Progenitor cell of endocrine pancreas (in vitro differentiated cells): ENCODE measurements at regions not wholly inside any gene's neighbourhood (a gene's known extent, or its start where the extent isn't known, plus 50 kb on each side); places are given as distances from the start of the nearest gene placed in this dataset.

ENCODE experiments used
- DNase-seq: peaks from one replicate; pipeline ENCODE4 v3.0.0; 2021; ENCODE audit warnings: low spot score; ENCODE audit not compliant: unreplicated experiment
- H3K27ac Mint-ChIP-seq: 2 replicates; pipeline ENCODE4 v1.8.0; 2021; ENCODE audit warnings: mild to moderate bottlenecking, moderate library complexity, mixed read lengths
- H3K27me3 Mint-ChIP-seq: 2 replicates; pipeline ENCODE4 v1.8.0; 2021; ENCODE audit warnings: mixed read lengths
- H3K36me3 Mint-ChIP-seq: 2 replicates; pipeline ENCODE4 v1.8.0; 2022; ENCODE audit warnings: mixed read lengths; ENCODE audit not compliant: insufficient read depth
- H3K4me1 Mint-ChIP-seq: 2 replicates; pipeline ENCODE4 v1.8.0; 2021; ENCODE audit warnings: low read depth, mixed read lengths
- H3K4me3 Mint-ChIP-seq: 2 replicates; pipeline ENCODE4 v1.8.0; 2021; ENCODE audit warnings: low read depth, mild to moderate bottlenecking, moderate library complexity, mixed read lengths
- H3K9me3 Mint-ChIP-seq: 2 replicates; pipeline ENCODE4 v1.8.0; 2021; ENCODE audit warnings: low read depth, mixed read lengths
- TF ChIP-seq, protein P1 (sequence below): fragments of 200-600 bp; sonication (generic); IDR thresholded peaks from one replicate; pipeline ENCODE4 v1.5.0; 2021; ENCODE audit warnings: antibody characterized with exemption, mild to moderate bottlenecking; ENCODE audit not compliant: unreplicated experiment

DNA sequence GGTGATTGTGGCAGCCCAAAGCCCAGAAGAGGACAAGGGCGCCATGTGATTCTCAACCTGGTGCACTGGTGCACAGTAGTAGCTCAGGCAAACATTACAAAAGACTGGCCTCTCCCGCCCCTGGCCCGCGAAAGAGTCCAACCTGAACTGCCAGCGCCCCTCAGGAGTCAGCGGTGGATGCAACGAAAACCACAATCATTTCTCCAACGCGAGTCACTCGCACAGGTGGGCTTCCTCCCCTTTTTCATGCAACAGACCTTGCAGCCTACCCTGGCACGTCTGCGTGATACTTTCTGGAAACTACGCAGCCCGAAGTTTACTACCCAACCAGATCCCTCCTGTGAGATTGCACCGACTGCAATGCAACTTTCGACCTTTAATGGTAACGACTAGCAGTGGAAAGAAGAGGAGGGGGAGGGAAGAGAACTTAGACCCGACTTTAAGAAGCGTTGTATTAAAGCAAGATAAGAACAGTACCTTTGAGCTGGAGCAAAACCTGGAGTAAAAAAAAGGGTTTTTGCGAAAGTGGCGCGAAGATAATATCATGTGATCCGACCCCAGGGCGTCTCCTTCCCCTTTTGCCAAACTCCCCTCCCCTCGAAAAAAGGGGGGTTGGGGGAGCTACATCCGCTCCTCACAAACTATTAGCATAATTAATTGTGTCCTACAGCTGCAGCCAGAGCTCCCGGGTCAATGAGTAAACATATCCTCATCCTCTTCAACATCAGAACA, 63.3 kb upstream of the CCDC160 start:
- Mint-ChIP-seq H3K9me3 (peaks cover 4% of the 10 kb centered on the region), H3K36me3 (peaks cover 2% of the 10 kb centered on the region), H3K4me1 (peaks cover 9% of the 10 kb centered on the region), H3K27me3 (peaks cover 3% of the 10 kb centered on the region), H3K27ac (peak overlapping the region; percentile 90), H3K4me3 (peak overlapping the region; percentile 84)
- TF ChIP-seq, protein P1, sequence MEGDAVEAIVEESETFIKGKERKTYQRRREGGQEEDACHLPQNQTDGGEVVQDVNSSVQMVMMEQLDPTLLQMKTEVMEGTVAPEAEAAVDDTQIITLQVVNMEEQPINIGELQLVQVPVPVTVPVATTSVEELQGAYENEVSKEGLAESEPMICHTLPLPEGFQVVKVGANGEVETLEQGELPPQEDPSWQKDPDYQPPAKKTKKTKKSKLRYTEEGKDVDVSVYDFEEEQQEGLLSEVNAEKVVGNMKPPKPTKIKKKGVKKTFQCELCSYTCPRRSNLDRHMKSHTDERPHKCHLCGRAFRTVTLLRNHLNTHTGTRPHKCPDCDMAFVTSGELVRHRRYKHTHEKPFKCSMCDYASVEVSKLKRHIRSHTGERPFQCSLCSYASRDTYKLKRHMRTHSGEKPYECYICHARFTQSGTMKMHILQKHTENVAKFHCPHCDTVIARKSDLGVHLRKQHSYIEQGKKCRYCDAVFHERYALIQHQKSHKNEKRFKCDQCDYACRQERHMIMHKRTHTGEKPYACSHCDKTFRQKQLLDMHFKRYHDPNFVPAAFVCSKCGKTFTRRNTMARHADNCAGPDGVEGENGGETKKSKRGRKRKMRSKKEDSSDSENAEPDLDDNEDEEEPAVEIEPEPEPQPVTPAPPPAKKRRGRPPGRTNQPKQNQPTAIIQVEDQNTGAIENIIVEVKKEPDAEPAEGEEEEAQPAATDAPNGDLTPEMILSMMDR: peak; percentile 9
- DNase-seq: no peak

DNA sequence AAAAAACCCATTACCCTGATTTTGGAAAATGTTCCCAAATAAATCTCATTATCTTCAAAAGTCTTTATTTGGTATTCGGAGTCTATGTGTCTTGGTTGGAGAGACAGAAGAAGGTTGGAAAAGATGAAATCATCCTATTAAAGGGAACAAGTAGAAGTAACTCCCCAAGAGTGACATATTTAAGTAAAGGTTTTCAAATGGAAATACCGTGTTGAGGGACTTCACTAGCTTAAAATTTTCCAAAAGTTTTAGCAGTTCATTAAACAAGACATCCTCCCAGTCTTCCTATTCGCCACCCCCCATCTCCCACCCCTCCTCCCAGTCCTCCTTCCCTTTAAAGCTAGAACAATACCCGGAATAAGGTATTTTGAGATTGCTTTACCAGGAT, 62.7 kb upstream of the CCDC160 start:
- H3K36me3 Mint-ChIP-seq: peaks cover 2% of the 10 kb centered on the region
- H3K4me3 Mint-ChIP-seq: peak overlapping the region; percentile 84
- TF ChIP-seq, protein P1: no peak
- H3K27ac Mint-ChIP-seq: no peak overlapping the region
- H3K27me3 Mint-ChIP-seq: peaks cover 3% of the 10 kb centered on the region
- no peak for DNase-seq
- peaks cover 9% of the 10 kb centered on the region for H3K4me1 Mint-ChIP-seq
- peaks cover 4% of the 10 kb centered on the region for H3K9me3 Mint-ChIP-seq

DNA sequence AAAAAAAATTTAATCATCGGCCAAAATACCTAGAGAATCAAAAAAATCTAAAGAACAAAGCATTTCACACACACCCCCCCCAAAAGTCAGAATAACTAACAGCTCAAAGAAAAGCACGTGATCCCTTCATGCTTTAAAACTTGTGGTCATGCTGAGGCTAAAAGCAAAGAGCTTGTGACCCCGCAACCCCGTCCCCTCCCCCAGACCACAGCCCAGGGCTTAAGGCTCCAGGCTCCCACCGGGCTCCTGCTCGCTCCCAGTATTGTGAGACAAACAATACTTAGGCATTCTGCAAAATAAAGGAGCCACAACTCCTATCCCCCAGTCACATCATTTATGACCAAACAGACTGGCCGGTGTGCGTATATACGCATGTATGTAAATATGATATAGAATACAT, 62.1 kb upstream of the CCDC160 start:
- Mint-ChIP-seq H3K27ac (no peak overlapping the region), H3K27me3 (peaks cover 3% of the 10 kb centered on the region), H3K36me3 (no peaks in the 10 kb centered on the region), H3K4me3 (peak overlapping the region; percentile 52), H3K9me3 (peaks cover 1% of the 10 kb centered on the region), H3K4me1 (peaks cover 9% of the 10 kb centered on the region)
- DNase-seq: no peak
- TF ChIP-seq, protein P1: no peak

DNA sequence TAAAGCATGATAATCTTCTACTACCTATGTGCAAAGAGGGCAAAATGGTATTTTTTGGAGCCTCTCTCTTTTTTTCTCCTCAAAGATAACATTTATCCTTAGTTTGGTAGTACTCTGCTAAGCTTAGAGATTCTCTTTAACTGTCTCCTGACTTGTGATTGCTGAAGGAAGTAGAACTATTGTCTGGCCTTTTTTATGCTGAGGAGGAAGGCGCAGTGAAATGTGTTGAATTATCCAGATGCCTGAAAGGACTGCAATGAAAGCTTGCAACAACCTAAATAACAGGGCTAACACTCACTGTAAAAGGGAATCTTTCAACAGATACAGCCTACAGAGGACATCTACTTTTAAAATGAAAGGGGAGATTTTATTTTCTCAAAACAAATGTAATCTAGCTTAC, 59.5 kb upstream of the CCDC160 start:
- Mint-ChIP-seq H3K27me3 (no peaks in the 10 kb centered on the region), H3K4me1 (peaks cover 21% of the 10 kb centered on the region), H3K4me3 (no peak overlapping the region), H3K9me3 (peaks cover 4% of the 10 kb centered on the region), H3K27ac (no peak overlapping the region), H3K36me3 (no peaks in the 10 kb centered on the region)
- TF ChIP-seq, protein P1: no peak
- no peak for DNase-seq

DNA sequence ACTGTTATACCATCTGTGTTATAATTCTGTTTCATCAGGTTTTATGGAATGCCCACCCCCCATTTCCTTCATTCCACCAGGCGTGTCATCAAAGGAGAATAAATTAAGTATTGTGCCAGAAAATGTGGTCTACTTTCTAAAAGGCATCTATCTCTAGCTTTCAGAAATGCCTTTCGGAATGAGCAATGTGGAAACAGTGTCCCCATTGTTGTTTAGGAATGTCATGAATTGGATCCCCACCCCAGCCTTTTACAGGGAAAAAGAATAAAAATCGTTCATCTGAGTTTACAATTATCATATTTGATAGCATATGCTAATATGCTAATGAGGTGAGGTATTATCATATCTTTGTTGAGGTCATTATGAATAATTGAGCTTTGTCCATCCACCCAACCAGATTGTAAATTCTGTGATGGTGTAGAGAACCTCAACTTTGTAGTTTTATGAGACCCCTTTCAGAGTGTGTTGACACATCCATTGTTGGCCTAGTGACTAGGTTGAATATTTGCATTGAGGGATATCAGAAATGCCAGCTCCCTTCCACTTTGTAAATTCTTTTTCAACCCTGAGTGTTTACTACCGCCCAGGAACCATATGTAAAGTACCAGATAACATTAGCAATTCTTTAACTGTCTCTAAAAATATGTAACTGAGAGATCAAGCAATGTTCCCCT, 56.2 kb upstream of the CCDC160 start:
- no peaks in the 10 kb centered on the region for H3K36me3 Mint-ChIP-seq
- peak overlapping the region; percentile 77 for H3K27ac Mint-ChIP-seq
- no peaks in the 10 kb centered on the region for H3K27me3 Mint-ChIP-seq
- peaks cover 12% of the 10 kb centered on the region for H3K4me1 Mint-ChIP-seq
- H3K9me3 Mint-ChIP-seq: peaks cover 9% of the 10 kb centered on the region
- TF ChIP-seq, protein P1: no peak
- no peak overlapping the region for H3K4me3 Mint-ChIP-seq
- DNase-seq: no peak
